ENCODE measurements at regions not wholly inside any gene's neighbourhood (a gene's known extent, or its start where the extent isn't known, plus 50 kb on each side); places are given as distances from the start of the nearest gene placed in this dataset.

GRCh38 chr10:62745581-62745980 lies 58.9 kb upstream of the ADO start:
- DNase-seq (ENCODE audit: low read depth in 2 of 2): no peak

DNA sequence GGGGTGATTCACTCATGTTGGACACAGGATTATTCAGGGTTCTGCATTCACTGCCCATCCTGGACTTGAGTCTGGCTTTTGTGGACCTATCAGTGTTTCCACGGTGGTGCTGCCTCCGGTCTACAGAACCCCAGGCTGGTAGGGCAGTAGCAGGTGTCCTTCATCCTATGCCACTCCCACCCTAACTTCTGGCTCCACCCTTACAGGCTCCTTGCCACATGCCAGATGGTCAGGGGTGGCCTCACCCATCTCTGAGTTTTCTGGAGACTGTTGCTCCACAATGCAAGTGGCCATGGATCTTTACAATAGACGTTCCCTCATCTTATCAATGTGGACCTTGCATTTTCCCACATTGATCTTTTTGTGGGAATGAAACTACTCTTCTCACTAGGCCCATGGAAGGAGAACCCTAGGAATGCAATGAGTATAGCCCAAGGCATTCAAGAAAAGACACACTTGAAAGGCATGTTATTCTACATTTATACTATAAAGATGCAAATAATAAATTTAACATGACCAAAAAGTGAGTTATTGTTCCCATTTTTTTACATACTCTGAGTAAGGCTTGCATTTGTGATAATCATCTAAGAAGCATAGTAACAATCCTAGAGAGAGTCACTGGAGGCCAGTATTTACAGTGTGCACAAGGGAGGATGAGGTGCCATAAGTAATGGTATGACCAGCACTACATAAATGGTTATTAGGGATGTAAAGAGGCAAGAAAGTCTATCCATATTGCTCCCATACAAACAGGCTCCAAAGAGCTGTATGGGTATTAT lies 57.4 kb upstream of the ADO start:
- DNase-seq (ENCODE audit: low read depth in 2 of 2): no peak

GRCh38 chr10:62748386-62748785 lies 56.1 kb upstream of the ADO start:
- no peak for DNase-seq (ENCODE audit: low read depth in 2 of 2)

GRCh38 chr10:62749093-62749683 lies 55.3 kb upstream of the ADO start:
- DNase-seq (ENCODE audit: low read depth in 2 of 2): no peak

All from stimulated activated CD4-positive, alpha-beta T cell treated with anti-CD3 and anti-CD28 coated beads, Interleukin-15, amount 100 ng/mL, for 48 hours (primary cell).